ENCODE measurements at regions not wholly inside any gene's neighbourhood (a gene's known extent, or its start where the extent isn't known, plus 50 kb on each side); places are given as distances from the start of the nearest gene placed in this dataset.

DNA sequence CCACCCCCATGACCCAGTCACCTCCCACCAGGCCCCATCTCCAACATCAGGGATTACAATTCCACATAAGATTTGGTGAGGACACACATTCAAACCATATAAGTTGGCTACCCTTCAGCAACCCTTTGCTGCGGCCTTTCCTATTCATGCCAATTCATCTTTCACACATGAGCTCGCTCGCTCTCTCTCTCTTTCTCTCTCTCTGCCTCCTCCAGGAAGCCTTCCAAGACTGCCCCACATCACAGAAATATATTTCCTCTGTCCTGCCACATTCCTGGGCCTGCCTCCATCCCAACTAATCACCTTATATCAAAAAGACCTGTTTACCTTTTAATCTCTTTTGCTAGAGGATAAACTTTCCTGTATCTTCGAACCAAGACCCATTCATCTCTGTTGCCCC is 188.9 kb downstream of the TTC32 start:
- TF ChIP-seq, protein P1, sequence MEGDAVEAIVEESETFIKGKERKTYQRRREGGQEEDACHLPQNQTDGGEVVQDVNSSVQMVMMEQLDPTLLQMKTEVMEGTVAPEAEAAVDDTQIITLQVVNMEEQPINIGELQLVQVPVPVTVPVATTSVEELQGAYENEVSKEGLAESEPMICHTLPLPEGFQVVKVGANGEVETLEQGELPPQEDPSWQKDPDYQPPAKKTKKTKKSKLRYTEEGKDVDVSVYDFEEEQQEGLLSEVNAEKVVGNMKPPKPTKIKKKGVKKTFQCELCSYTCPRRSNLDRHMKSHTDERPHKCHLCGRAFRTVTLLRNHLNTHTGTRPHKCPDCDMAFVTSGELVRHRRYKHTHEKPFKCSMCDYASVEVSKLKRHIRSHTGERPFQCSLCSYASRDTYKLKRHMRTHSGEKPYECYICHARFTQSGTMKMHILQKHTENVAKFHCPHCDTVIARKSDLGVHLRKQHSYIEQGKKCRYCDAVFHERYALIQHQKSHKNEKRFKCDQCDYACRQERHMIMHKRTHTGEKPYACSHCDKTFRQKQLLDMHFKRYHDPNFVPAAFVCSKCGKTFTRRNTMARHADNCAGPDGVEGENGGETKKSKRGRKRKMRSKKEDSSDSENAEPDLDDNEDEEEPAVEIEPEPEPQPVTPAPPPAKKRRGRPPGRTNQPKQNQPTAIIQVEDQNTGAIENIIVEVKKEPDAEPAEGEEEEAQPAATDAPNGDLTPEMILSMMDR (IDR thresholded peaks at IDR 0.05): no peak

DNA sequence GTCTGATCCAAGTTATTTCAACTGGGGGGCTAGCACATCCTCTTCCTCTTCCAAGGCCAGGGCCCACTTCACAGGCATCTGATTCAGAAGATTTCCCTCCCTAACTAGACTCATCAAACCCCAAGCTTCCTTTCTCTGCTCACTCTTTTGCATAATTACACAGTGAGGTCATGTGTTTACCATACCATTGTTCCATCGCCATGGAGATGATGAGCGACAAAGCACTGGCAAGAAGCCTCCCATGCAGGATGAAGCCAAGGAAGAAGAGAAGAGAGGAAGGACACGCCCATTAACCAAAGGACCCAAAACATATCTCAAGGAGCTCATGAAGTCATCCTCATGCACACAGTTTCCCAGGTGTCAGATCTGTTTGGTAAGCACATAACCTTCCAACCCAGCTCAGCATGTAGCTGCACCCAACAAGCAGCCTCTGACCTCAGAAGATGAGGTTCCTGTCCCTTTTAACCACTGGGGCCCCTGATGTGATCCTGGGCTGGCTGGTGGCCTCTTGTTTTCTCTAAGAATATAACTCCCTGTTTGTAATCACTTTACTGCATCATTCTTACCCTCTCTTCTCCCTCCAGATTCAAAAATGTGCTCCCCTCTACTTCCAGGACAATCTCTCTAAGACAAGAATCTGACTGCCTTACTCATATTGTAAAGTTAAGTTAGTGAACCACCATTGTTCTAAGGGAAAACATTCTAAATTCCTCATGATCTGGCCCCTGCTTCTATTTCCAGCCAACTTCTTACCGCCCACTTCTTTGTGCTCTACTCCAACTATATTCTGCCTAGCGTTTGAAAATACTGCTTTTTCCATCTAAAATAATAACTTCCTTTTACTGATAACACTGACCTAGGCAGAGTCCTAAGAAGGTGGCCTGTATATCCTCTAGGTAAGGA is 190.1 kb downstream of the TTC32 start:
- TF ChIP-seq, protein P1 (IDR thresholded peaks at IDR 0.05): no peak

DNA sequence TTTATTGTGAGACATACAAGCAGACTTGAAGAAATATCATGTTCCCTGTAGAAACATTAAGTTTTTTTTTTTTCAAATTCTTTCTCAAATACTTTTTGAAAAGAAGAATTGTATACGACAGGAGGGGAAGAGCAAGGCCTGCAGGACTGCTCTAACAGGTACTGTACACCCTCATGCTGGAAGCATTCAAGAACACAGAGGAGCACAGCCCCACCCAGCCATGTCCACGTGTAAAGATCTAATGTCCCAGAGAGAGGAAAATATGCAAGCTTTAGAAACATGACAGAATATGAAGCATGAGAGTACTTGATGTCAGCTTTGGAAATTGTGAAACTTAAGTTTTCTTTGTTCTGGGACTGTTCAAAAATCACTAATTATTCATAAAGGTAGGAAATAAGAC is 191.6 kb downstream of the TTC32 start:
- TF ChIP-seq, protein P1 (IDR thresholded peaks at IDR 0.05): no peak

DNA sequence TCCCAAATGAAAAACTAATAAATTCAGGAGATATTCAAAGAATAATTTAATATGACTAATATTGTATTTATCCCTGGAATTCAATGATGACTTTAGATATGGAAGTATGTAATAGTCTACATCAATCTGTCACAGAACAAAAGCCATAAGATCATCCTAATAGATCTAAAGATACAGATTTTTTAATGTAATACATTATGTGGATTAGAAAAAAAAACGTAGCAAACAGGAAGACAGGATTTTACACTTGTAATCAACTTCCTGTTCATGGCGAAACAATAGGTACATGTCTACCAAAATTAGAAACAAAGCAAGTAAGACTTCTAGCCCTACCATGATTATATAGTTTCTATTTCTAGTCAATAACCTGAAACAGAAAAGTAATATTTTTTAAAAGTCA is 192.2 kb downstream of the TTC32 start:
- TF ChIP-seq, protein P1 (IDR thresholded peaks at IDR 0.05): no peak

DNA sequence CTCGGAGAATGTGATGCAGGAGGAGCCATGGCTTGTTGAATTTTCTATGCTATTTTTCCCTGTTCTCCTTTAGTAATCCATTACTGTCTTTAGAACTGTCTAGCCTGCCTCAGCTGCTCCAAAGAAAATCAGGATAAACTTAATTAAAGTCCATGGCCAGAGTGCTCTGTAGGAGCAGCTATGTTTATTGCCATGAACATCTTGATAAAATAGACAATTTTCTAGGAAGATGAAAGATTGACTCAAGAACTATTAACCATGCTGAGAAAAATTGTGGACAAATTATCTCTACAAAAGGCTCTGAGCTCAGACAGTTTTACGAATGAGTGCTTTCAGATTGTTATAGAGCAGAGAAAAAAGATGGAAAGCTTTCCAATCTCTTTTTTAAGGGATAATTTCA is 193.0 kb downstream of the TTC32 start:
- TF ChIP-seq, protein P1 (IDR thresholded peaks at IDR 0.05): no peak

DNA sequence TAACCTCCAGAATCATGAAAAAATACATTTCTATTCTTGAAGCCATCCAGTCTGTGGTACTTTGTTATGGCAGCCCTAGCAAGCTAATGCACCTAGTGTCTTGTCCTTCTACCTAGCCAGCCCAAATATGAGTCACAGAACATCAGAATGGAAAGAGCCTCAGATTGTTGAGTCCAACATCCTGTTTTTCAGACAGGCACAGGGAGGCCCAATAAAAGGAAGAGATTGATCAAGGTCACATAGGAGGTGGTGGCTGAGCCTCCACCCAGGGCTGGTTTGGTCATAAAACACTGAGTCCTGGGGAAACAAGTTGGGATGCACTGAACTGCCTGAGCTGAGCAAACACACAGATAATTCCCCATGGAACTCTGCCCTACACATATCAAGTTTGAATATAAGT is 195.5 kb downstream of the TTC32 start:
- TF ChIP-seq, protein P1 (IDR thresholded peaks at IDR 0.05): no peak

DNA sequence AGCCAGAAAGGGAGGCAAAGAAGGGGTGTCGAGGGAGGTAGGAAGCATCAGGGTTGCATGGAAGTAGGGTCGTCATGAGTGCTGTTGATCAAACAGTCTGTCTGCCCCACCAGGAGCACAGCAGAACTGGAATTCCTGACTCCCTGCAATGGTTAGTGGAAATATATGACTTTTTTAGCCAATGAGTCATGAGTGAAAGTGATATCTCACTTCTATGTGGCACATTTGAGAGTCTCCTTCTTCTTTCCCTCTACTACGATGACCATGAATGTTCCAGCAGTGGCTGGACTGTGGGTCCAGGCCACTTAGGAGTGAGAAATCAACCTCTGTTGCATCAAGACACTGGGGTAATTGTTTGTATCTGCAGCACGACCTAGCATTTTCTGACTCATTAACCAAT is 199.5 kb downstream of the TTC32 start:
- TF ChIP-seq, protein P1 (IDR thresholded peaks at IDR 0.05): no peak

All from LNCAP (cell line).